H1 (cell line): ENCODE measurements at regions not wholly inside any gene's neighbourhood (a gene's known extent, or its start where the extent isn't known, plus 50 kb on each side); places are given as distances from the start of the nearest gene placed in this dataset.

Experiments used
- BRCA1 ChIP-seq: IDR thresholded peaks from 2 replicates; pipeline ENCODE4 v1.6.1; 2012; ENCODE audit warnings: low read depth, low read length, improper control_type of control experiment
- CHD7 ChIP-seq: fragments of 300-600 bp; sonication (generic); IDR thresholded peaks from 2 replicates; pipeline ENCODE4 v1.7.1; 2012; ENCODE audit warnings: low read length, moderate library complexity, mild to moderate bottlenecking, inconsistent platforms; ENCODE audit not compliant: insufficient replicate concordance
- CREB1 ChIP-seq: IDR thresholded peaks from 2 replicates; pipeline ENCODE4 v1.6.1; 2012; ENCODE audit warnings: inconsistent platforms
- GTF2F1 ChIP-seq: IDR thresholded peaks from 2 replicates; pipeline ENCODE4 v1.6.1; 2012; ENCODE audit warnings: low read depth, low read length, improper control_type of control experiment, borderline replicate concordance
- SP2 ChIP-seq: IDR thresholded peaks from 2 replicates; pipeline ENCODE4 v1.6.1; 2012; ENCODE audit warnings: mild to moderate bottlenecking, low read length, inconsistent platforms
- TAF7 ChIP-seq: optimal IDR thresholded peaks from 2 replicates; pipeline ENCODE3; 2011; ENCODE audit warnings: low read depth, mild to moderate bottlenecking, inconsistent platforms, low read length, moderate library complexity, borderline replicate concordance

GRCh38 chr3:167895178-167895577 is 159.7 kb downstream of the SERPINI1 start (continued):
- no peak for TF ChIP-seq CHD7
- no peak for TF ChIP-seq CREB1
- TF ChIP-seq SP2, result no peak
- no peak for TF ChIP-seq TAF7
- TF ChIP-seq GTF2F1, result no peak
- no peak for TF ChIP-seq BRCA1
